ENCODE measurements at regions not wholly inside any gene's neighbourhood (a gene's known extent, or its start where the extent isn't known, plus 50 kb on each side); places are given as distances from the start of the nearest gene placed in this dataset.

DNA sequence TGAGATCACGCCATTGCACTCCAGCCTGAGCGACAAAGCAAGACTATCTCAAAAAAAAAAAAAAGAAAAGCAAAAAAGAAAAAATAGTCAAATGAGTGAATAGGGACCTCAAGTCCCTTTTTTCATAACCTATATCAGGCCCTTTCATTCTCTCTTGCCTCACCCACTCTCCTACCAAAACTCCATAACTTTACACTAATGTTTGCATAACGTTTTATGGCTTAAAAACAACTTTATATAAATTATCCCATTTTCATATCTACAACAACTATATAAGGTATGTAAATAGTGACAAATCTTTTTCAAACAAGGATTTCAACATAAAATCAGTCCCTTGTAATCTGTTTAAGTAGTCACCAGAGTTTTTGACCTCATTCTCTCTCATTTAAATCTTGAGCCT lies 56.9 kb upstream of the PIP5K1B start:
- TF ChIP-seq EZH2 (IDR thresholded peaks at IDR 0.05) = no peak
- no peak for TF ChIP-seq POLR2AphosphoS5 (IDR thresholded peaks at IDR 0.05; ENCODE audit: borderline replicate concordance, low read depth, low read length)
- TF ChIP-seq FOXP2 (optimal IDR thresholded peaks at IDR 0.05; ENCODE audit: control extremely low read depth, extremely low read length, insufficient read depth) = no peak
